ENCODE measurements at regions not wholly inside any gene's neighbourhood (a gene's known extent, or its start where the extent isn't known, plus 50 kb on each side); places are given as distances from the start of the nearest gene placed in this dataset.

DNA sequence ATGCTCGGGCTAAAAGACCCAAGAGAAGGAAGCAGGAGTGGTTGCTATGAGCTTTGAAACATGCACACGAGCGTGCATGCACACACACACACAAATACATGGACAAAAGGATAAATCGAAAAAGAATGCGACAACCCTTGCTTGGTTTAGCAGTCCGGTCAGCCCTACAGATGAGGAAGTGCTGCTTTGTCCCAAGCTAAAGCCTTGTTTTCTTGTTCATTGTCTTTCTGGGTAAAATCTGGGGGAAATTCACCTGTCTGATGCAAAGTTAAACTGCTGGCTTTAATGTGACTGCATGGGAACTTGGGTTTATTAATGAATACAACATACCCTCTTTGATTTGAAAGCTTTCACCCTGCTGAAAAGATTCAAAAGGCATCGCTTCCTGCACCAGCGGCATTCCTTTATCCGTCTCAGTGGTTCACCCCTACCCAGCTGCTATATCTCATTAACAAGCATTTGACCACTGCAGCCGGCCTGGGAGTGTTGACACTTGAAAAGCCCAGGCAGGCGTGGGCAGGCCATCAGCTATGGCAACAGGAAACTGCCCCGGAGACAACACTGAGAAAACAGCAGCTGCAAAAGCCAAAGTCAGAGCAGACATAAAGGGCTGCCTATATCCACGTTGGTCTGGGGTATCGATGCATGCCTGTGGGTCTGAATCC lies 301.7 kb downstream of the NDFIP2 start:
- no peaks in the 10 kb centered on the region for H3K36me3 ChIP-seq (ENCODE audit: insufficient read depth, low read length)
- H3K9ac ChIP-seq (ENCODE audit: low read depth, low read length): no peak overlapping the region
- peaks cover under 1% of the 10 kb centered on the region; the same call in 1 of the 2 replicates for H3K9me3 ChIP-seq (ENCODE audit: control insufficient read depth, insufficient read depth, low read length)
- H3K4me1 ChIP-seq (ENCODE audit: insufficient read depth, low read length): peaks cover 23% of the 10 kb centered on the region

DNA sequence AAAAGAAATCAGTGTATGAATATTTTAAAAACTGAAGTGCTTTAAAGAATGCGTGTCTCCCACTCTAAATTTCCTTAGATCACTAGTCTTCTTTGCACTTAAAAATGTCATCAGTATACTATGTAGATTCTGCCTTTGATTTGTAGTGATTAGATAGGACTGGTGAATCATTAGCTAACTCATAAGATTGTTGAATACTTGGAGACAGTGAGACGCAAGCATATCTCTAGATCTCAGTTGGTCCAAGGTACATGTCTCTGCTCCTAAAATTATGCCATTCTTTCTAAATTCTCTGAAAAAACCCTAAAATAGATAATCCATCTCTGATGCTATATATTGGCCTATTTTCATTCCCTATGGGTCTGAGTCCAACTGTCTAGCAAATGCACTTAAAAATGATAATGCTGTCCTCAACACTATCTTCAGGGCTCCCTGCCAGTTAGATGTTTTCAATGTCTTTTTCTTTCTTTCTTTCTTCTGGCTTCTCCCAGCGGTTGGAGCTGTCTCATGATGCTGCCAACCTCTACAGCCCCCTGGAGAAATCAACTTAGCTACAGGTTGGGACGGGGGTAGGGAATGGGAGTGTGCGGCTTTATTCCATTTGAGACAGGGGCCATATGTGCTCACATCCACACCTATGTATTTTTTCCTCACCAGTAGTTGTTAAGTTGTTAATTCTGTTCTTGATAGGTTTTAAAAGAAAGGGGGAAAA lies 301.0 kb downstream of the NDFIP2 start:
- peaks cover 23% of the 10 kb centered on the region for H3K4me1 ChIP-seq (ENCODE audit: insufficient read depth, low read length)
- H3K9me3 ChIP-seq (ENCODE audit: control insufficient read depth, insufficient read depth, low read length): no peaks in the 10 kb centered on the region
- no peak overlapping the region for H3K9ac ChIP-seq (ENCODE audit: low read depth, low read length)
- H3K36me3 ChIP-seq (ENCODE audit: insufficient read depth, low read length): no peaks in the 10 kb centered on the region

DNA sequence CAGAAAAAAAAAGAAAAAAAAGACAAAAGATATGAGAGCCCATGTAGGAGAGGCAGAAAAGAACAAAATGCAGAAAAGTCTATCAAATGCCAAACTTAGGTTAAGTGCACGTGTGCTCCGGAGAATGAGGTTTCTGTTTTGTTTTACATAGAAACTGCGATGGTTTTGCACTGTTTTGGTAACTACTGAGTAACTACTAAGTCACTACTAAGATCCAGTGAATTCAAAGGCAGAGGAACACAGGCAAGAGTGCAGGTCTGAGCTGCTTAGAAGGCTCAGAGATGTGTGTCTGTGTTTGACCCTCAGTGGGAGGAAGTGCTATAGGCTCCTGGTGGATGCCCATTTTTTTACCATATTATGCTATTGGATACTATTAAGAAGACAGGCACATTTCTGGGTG lies 299.3 kb downstream of the NDFIP2 start:
- Histone ChIP-seq H3K4me1 (ENCODE audit: insufficient read depth, low read length) (peaks cover 37% of the 10 kb centered on the region), H3K9me3 (ENCODE audit: control insufficient read depth, insufficient read depth, low read length) (no peaks in the 10 kb centered on the region), H3K9ac (ENCODE audit: low read depth, low read length) (no peak overlapping the region), H3K36me3 (ENCODE audit: insufficient read depth, low read length) (no peaks in the 10 kb centered on the region)

DNA sequence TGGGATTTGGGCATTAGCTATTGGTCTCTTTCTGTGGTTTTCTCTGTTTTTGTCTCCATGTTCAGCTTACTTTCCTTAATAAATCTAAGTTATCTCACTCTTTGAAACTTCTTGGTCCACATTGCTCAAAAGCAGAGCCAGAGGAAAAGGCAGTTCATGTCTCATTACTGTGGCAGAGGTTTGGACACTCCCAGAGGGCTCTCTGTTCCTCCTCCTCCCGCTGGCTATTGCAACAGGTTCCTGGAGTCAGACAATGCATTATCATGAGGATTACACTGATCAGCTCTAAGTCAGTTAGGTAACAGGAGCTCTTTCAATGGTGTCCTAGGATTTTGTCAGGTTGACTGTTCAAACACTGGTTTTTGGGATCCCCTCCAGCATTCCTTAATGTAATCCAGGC lies 298.8 kb downstream of the NDFIP2 start:
- H3K36me3 ChIP-seq (ENCODE audit: insufficient read depth, low read length): no peaks in the 10 kb centered on the region
- no peaks in the 10 kb centered on the region for H3K9me3 ChIP-seq (ENCODE audit: control insufficient read depth, insufficient read depth, low read length)
- H3K4me1 ChIP-seq (ENCODE audit: insufficient read depth, low read length): peaks cover 37% of the 10 kb centered on the region
- no peak overlapping the region for H3K9ac ChIP-seq (ENCODE audit: low read depth, low read length)

DNA sequence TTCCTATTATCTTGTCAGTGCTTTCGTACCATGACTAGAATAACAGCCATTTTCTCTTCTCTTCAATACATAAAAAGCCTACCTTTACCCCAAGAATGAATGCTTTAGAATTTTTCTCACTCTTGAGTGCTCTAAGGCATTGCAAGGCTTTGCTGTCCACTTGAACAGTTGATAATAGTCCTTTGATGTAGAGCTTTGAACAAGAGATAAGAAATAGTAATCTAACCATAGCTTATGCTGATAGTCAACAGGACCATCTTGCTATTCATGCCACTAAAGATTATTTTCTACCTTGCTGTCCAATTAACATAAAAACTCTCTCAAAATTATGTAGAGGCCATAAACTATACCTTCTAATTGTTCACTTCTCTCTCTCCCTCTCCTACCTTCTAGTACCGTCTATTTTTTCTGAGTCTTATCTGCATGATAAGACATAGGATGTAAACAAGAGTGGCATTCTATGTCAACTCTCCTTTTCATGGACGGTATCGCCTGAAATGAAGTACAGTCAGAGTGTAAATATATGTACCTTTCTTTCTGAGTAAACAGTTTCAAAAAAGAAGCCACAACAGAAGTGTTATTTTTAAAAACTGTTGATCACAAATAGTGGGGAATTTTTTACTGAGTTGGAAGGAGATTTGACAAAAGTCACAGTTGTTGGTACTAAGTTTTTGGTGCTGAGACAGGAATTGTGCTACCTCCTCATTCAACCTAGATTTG lies 297.9 kb downstream of the NDFIP2 start:
- H3K9ac ChIP-seq (ENCODE audit: low read depth, low read length): no peak overlapping the region
- no peaks in the 10 kb centered on the region for H3K36me3 ChIP-seq (ENCODE audit: insufficient read depth, low read length)
- peaks cover 37% of the 10 kb centered on the region for H3K4me1 ChIP-seq (ENCODE audit: insufficient read depth, low read length)
- H3K9me3 ChIP-seq (ENCODE audit: control insufficient read depth, insufficient read depth, low read length): no peaks in the 10 kb centered on the region

DNA sequence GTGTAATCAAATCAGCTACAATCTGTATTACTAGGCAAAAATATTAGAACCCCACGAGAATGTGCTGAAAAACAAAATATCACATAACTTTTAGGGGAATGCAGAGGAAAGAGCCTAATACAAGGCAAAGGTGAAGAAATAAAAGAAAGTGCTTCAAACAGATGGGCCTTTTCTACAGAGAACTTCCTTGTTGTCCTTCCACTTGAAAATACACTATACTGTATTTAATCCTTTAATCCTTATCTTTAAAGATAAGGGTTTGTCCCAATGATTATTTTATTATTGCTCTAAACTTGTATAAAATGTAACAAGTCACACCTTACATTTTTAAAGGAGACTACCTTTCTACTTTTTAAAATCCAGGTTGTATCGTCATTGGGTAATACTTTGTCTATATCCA lies 296.5 kb downstream of the NDFIP2 start:
- no peak overlapping the region for H3K9ac ChIP-seq (ENCODE audit: low read depth, low read length)

DNA sequence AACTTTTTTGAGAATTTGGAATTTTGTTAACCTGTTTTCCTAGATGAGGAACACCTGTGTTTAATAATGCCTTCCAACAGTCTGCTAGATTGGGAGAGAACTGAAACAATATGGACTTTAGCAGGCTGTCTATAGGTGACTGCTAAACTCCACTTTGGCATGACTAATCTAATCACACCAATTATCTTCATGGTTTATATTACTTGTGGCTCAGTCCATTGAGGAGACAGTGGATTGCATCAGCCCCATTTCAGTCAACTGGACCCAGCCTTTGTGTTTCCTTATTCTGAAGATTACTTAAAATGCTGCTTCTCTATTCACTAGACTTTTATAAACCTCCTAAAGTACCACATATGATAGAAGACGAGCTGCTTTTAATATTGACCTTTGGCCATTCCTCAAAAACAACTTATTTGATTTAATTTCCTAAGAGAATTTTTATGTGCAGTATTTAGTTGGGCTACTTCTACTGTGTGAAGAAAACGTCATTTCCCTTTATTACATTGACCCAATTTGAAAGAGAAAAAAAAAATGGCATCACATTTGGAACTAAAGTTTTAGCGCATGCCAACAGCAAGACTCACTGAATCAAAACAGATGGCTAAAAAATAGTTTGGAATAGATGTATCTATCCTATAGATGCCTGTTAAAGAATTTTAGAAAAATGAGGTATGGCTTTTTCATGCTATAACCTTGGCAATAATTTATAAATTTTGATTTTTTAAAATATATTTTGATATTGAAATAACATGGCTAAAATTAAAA lies 295.8 kb downstream of the NDFIP2 start:
- Histone ChIP-seq H3K4me1 (ENCODE audit: insufficient read depth, low read length) (peaks cover 24% of the 10 kb centered on the region), H3K9me3 (ENCODE audit: control insufficient read depth, insufficient read depth, low read length) (peaks cover 2% of the 10 kb centered on the region; the same call in 1 of the 2 replicates), H3K9ac (ENCODE audit: low read depth, low read length) (no peak overlapping the region), H3K36me3 (ENCODE audit: insufficient read depth, low read length) (no peaks in the 10 kb centered on the region)

More for the DNA sequence above, 296.5 kb downstream of the NDFIP2 start:
- no peaks in the 10 kb centered on the region for H3K9me3 ChIP-seq (ENCODE audit: control insufficient read depth, insufficient read depth, low read length)
- peaks cover 30% of the 10 kb centered on the region for H3K4me1 ChIP-seq (ENCODE audit: insufficient read depth, low read length)
- H3K36me3 ChIP-seq (ENCODE audit: insufficient read depth, low read length): no peaks in the 10 kb centered on the region

DNA sequence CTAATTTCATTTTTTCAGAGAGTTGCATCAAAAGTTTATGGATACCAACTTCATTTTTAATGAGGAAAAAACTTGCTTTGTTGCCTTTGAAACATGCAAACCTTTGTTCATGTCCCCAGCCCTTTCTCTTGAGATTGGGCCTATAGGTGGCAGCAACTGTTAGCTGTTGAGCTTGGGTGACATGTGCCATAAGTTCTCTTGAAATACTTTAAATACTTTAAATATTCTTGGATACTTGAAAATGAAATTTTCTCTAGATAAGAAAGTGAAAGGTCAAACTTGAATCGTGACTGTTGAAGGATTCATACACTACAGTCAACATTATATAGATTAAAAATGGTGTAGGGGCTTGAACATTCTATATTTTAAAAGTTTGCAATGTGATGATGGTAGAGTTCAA lies 294.9 kb downstream of the NDFIP2 start:
- Histone ChIP-seq H3K9me3 (ENCODE audit: control insufficient read depth, insufficient read depth, low read length) (peaks cover 3% of the 10 kb centered on the region; the same call in 1 of the 2 replicates), H3K9ac (ENCODE audit: low read depth, low read length) (no peak overlapping the region), H3K4me1 (ENCODE audit: insufficient read depth, low read length) (peaks cover 24% of the 10 kb centered on the region), H3K36me3 (ENCODE audit: insufficient read depth, low read length) (no peaks in the 10 kb centered on the region)

DNA sequence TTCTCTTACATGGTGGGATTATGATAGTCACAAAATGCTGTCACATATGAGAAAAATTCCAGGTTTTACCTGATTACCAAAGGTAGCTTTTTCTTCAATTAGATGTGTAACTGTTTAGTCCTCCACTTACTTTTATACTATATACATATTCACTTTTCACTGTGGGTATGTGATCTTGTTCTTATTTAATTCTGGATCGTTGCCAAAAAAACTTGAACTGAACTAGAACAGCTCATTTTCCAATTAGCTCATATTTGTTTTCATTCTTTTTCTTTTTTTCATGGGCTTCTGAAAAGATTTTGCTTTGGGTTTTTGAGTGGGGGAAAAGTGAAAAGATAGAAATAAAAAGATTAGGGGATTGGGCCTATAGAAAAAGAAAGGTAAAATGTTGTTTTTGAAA lies 291.9 kb downstream of the NDFIP2 start:
- Histone ChIP-seq H3K36me3 (ENCODE audit: insufficient read depth, low read length) (no peaks in the 10 kb centered on the region), H3K9ac (ENCODE audit: low read depth, low read length) (no peak overlapping the region), H3K4me1 (ENCODE audit: insufficient read depth, low read length) (peaks cover 14% of the 10 kb centered on the region; the same call in 1 of the 2 replicates), H3K9me3 (ENCODE audit: control insufficient read depth, insufficient read depth, low read length) (peaks cover 3% of the 10 kb centered on the region; the same call in 1 of the 2 replicates)

DNA sequence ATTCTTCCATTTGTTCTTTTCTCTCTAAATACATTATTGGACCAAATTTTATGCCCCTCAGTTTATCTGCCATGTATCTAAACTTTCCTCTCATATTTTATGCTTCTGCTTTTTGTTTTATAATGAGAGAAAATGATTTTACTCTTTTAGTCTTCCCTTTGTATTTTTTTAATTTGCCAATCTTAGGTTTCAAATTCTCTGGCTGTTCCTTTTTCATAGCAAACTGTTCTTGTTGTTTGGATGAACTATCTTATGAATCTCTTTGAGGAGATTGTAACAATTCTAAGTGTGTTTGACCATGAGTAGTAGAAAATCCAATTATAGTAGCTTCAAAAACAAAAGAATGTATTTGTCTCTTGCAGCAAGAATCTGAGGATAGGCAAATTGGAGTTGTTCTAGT lies 290.5 kb downstream of the NDFIP2 start:
- Histone ChIP-seq H3K36me3 (ENCODE audit: insufficient read depth, low read length) (no peaks in the 10 kb centered on the region), H3K4me1 (ENCODE audit: insufficient read depth, low read length) (peaks cover 15% of the 10 kb centered on the region; the same call in 1 of the 2 replicates), H3K9me3 (ENCODE audit: control insufficient read depth, insufficient read depth, low read length) (peaks cover 3% of the 10 kb centered on the region; the same call in 1 of the 2 replicates), H3K9ac (ENCODE audit: low read depth, low read length) (no peak overlapping the region)

DNA sequence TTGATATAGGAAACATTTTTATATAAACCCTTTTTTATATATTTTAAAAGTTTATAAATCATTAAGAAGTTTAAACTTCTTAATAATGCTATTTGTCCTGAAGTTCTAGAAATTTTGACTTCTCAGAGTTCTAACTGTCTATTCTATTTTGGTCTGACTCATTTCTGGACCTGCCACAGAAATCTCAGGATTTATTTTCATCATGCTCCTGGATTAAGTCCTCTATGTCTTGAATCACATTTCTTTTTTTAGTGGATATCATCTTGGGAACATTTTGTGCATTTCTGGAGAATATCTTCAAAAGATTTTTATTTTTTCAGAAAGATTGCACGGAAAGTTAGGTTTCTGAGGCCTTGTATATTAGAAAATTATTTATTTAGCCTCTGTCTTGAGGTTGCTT lies 289.1 kb downstream of the NDFIP2 start:
- H3K9ac ChIP-seq (ENCODE audit: low read depth, low read length): no peak overlapping the region
- H3K9me3 ChIP-seq (ENCODE audit: control insufficient read depth, insufficient read depth, low read length): peaks cover 3% of the 10 kb centered on the region; the same call in 1 of the 2 replicates
- peaks cover 4% of the 10 kb centered on the region; the same call in 1 of the 2 replicates for H3K4me1 ChIP-seq (ENCODE audit: insufficient read depth, low read length)
- H3K36me3 ChIP-seq (ENCODE audit: insufficient read depth, low read length): no peaks in the 10 kb centered on the region

DNA sequence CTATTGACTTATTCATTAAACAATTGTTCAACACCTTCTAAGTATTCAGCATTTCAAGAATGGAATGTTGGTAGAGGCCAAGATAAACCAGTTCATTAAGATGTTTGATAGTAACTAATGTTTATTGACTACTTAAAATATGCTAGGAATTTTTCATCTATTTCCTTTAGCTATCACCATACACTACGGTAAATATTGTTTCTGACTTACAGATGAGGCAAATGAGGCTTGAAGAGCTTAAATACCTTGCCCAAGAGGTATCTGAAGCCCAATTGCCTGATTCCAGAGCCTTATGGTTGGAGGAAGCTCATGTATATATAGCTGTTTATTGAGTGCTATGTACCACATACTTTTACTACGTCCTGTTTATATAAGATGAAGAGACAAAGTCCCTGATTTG lies 286.2 kb downstream of the NDFIP2 start:
- Histone ChIP-seq H3K9ac (ENCODE audit: low read depth, low read length) (no peak overlapping the region), H3K9me3 (ENCODE audit: control insufficient read depth, insufficient read depth, low read length) (peaks cover 3% of the 10 kb centered on the region; the same call in 1 of the 2 replicates), H3K4me1 (ENCODE audit: insufficient read depth, low read length) (peaks cover 4% of the 10 kb centered on the region; the same call in 1 of the 2 replicates), H3K36me3 (ENCODE audit: insufficient read depth, low read length) (no peaks in the 10 kb centered on the region)

DNA sequence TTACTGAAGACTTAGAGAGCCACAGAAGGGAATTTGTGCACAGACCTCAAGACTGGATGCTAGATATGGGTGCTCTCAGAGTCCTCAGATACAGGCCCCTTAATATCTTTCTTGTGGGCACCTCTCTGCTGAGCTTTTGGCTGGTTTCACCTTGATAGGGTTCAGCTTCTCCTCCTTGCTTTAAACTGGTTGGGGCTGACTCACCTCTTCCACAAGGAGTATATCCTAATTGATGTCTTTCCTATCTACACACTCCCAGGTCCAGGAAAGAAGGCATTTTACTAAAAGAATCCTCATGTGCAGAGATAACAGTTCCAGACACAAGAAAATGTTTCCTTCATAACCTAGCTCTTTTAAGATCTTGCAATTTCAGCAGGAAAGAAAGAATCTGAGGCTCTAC lies 284.4 kb downstream of the NDFIP2 start:
- Histone ChIP-seq H3K4me1 (ENCODE audit: insufficient read depth, low read length) (peaks cover 4% of the 10 kb centered on the region; the same call in 1 of the 2 replicates), H3K9ac (ENCODE audit: low read depth, low read length) (no peak overlapping the region), H3K9me3 (ENCODE audit: control insufficient read depth, insufficient read depth, low read length) (no peaks in the 10 kb centered on the region), H3K36me3 (ENCODE audit: insufficient read depth, low read length) (no peaks in the 10 kb centered on the region)

DNA sequence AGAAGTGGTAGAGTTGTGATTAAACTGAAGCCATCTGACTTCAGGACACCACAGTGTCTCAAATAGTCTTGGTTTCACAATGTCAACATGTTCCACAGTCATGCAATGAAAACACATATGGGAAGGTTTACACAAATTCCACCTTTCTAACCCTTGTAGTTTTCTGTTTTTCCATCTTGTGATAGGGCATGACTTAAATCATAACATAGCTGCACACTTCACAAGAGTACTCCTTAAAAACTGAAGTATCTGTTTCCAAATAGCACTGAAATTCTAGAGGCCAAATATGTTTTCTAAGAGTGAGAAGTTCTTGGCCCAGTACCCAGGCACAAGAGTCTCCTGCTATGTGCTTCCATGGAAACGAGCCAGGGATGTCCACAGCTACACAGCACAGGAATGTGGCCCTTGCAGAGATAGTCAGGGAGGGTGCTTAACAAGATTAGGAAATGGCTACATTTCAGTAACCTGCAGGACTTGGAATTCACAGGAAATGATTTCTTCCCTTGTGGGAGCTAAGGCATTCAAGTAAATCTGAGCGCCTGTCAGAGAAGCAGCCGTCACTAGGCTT lies 269.1 kb downstream of the NDFIP2 start:
- Histone ChIP-seq H3K4me1 (ENCODE audit: insufficient read depth, low read length) (peaks cover 10% of the 10 kb centered on the region; the same call in 1 of the 2 replicates), H3K36me3 (ENCODE audit: insufficient read depth, low read length) (no peaks in the 10 kb centered on the region), H3K9ac (ENCODE audit: low read depth, low read length) (no peak overlapping the region), H3K9me3 (ENCODE audit: control insufficient read depth, insufficient read depth, low read length) (no peaks in the 10 kb centered on the region)

Measured in ES-I3 (cell line).